Thoracic aorta (tissue), 2 donors: ENCODE measurements at regions not wholly inside any gene's neighbourhood (a gene's known extent, or its start where the extent isn't known, plus 50 kb on each side); places are given as distances from the start of the nearest gene placed in this dataset.

ENCODE experiments used
- ATAC-seq: fragments of 150-250 bp; one replicate; pipeline ENCODE4 v1.8.0; 2017; ENCODE audit warnings: low read depth; ENCODE audit not compliant: insufficient number of reproducible peaks, low FRiP score
- DNase-seq: peaks from one replicate; pipeline ENCODE4 v3.0.0-alpha.2; 2020; ENCODE audit warnings: low spot score
- H3K27ac ChIP-seq, 2 donors: fragments of 200-600 bp; sonication (generic); 1 replicate in 1 of 2; 2 replicates in 1 of 2; pipeline ENCODE4 v1.5.1; 2016; ENCODE audit warnings: mild to moderate bottlenecking in 2 of 2, moderate library complexity in 2 of 2
- H3K27me3 ChIP-seq: fragments of 200-600 bp; sonication (generic); replicated peaks from 2 replicates; pipeline ENCODE4 v1.6.0; 2016; ENCODE audit warnings: mild to moderate bottlenecking; ENCODE audit not compliant: insufficient read depth
- H3K36me3 ChIP-seq: fragments of 200-600 bp; sonication (generic); one replicate; pipeline ENCODE4 v1.5.1; 2016
- H3K4me1 ChIP-seq, 2 donors: fragments of 200-600 bp; sonication (generic); 1 replicate in 1 of 2; 2 replicates in 1 of 2; pipeline versions ENCODE4 v1.5.1 to v1.6.0; 2016; ENCODE audit warnings: low read depth in 2 of 2, mild to moderate bottlenecking in 1 of 2; ENCODE audit not compliant: control insufficient read depth in 1 of 2
- H3K4me3 ChIP-seq: fragments of 200-600 bp; sonication (generic); 2 replicates; pipeline ENCODE4 v1.5.1; 2016; ENCODE audit warnings: mild to moderate bottlenecking
- H3K9me3 ChIP-seq: fragments of 200-600 bp; sonication (generic); 2 replicates; pipeline ENCODE4 v1.5.1; 2016
- TF ChIP-seq, protein P1 (sequence below): fragments of 200-600 bp; sonication (generic); IDR thresholded peaks from one replicate; pipeline ENCODE4 v1.5.1; 2019; ENCODE audit warnings: antibody characterized with exemption

DNA sequence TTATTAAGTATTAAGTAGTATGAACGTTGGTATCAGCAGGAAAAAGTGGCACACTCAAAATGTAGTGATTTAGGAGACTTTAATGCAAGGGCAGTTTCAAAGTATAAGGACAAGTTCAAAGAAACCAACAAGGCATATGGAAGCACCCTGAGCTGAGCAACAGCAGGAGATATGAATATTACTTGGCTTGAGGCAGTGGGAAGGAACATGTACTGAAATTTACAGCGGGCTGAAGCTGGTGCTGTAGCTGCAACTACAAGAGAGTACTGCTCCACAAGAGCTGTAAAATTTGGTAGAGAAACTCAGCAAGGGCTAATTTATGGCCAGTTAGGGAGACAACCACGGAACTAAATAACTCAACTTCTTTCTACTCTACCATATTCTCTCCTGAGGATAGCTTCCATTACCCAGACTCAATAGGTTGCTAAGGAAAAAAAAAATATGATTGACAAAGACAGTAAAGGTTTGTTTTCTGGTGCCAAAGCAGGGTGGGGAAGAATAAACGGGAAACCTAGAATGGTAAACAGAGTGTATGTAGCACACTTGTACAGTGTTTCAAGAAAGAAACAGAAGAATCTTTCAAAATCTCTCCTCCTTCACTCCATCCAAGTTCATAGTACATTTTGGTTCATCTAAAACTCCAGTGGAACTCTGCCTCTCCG lies 487.8 kb upstream of the MGAT4C start:
- no peak for ATAC-seq
- H3K4me3 ChIP-seq = no peak overlapping the region
- TF ChIP-seq, protein P1, sequence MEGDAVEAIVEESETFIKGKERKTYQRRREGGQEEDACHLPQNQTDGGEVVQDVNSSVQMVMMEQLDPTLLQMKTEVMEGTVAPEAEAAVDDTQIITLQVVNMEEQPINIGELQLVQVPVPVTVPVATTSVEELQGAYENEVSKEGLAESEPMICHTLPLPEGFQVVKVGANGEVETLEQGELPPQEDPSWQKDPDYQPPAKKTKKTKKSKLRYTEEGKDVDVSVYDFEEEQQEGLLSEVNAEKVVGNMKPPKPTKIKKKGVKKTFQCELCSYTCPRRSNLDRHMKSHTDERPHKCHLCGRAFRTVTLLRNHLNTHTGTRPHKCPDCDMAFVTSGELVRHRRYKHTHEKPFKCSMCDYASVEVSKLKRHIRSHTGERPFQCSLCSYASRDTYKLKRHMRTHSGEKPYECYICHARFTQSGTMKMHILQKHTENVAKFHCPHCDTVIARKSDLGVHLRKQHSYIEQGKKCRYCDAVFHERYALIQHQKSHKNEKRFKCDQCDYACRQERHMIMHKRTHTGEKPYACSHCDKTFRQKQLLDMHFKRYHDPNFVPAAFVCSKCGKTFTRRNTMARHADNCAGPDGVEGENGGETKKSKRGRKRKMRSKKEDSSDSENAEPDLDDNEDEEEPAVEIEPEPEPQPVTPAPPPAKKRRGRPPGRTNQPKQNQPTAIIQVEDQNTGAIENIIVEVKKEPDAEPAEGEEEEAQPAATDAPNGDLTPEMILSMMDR = no peak

DNA sequence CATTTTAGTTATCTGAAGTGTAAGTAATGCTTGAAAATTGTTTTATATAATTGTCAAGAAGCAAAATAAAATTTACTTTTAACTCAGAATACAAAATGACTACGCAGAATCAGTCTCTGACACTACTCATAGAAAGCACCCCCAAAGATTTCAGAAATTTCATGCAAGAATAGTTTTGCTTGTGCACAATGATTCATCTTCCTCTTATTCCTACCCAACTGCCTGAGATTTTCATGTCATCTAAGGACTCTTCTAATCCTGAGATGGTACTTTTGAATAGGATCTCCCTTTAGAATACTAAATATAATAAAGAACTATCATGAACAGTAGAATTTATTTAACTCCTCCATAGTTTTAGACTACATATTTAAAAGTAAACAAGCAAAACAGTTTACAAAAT lies 485.3 kb upstream of the MGAT4C start:
- H3K4me3 ChIP-seq = no peak overlapping the region
- no peaks in the 10 kb centered on the region for H3K9me3 ChIP-seq
- peaks cover 3 to 7% of the 10 kb centered on the region in 2 donors for H3K4me1 ChIP-seq
- no peak for DNase-seq
- ATAC-seq = no peak
- H3K36me3 ChIP-seq = no peaks in the 10 kb centered on the region
- H3K27me3 ChIP-seq = no peaks in the 10 kb centered on the region
- TF ChIP-seq, protein P1 = no peak
- no peak overlapping the region for H3K27ac ChIP-seq

More for the DNA sequence above, 487.8 kb upstream of the MGAT4C start:
- H3K36me3 ChIP-seq = no peaks in the 10 kb centered on the region
- no peak overlapping the region for H3K27ac ChIP-seq
- H3K27me3 ChIP-seq = no peaks in the 10 kb centered on the region
- no peak for DNase-seq
- no peaks in the 10 kb centered on the region for H3K9me3 ChIP-seq
- no peaks in the 10 kb centered on the region for H3K4me1 ChIP-seq

DNA sequence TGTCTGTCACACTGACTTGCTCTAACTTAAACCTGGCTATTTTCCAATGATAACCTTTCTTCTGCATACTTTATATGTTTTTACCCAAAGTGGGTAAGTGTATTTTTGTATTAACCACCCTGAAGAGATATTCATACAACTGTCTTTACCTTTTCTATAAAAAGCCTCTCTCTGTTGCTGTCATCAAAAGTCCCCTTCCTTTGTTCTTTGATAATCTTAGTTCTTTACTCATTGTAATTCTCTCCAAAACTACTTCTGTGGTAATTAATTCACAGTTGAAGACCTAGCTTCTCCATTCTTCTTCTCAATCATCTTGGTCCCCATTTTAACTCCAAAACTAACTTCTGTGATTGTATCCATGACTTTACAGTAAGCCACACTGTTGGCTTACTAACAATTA lies 479.7 kb upstream of the MGAT4C start:
- H3K4me1 ChIP-seq = peaks cover 3 to 7% of the 10 kb centered on the region in 2 donors
- no peak overlapping the region for H3K4me3 ChIP-seq
- H3K36me3 ChIP-seq = no peaks in the 10 kb centered on the region
- H3K27ac ChIP-seq = no peak overlapping the region
- DNase-seq (no peak), ATAC-seq (no peak)
- no peaks in the 10 kb centered on the region for H3K27me3 ChIP-seq
- TF ChIP-seq, protein P1 = no peak
- no peaks in the 10 kb centered on the region for H3K9me3 ChIP-seq

DNA sequence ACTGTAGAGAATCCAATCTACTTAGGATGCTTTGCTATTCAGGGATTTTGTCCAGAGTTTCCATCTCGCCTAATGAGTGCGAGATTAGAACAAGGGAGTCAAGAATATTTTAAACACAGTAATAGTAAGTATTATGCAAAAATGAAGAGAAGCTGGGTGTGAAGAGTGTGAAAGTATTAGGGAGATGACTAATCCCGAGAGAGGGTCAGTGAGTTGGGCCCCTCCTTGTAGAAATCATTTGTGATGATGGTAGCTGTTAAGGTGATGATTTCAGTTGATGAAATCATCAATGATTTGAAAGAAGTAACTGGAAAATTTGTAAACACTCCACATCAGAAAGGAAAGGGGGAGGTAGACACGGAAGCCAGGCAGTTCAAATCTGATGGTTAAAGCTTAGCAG lies 478.9 kb upstream of the MGAT4C start:
- Histone ChIP-seq H3K9me3 (no peaks in the 10 kb centered on the region), H3K36me3 (no peaks in the 10 kb centered on the region), H3K4me3 (no peak overlapping the region), H3K4me1 (peaks cover 3 to 9% of the 10 kb centered on the region in 2 donors), H3K27ac (no peak overlapping the region), H3K27me3 (no peaks in the 10 kb centered on the region)
- DNase-seq (no peak), ATAC-seq (no peak)
- TF ChIP-seq, protein P1 = no peak

DNA sequence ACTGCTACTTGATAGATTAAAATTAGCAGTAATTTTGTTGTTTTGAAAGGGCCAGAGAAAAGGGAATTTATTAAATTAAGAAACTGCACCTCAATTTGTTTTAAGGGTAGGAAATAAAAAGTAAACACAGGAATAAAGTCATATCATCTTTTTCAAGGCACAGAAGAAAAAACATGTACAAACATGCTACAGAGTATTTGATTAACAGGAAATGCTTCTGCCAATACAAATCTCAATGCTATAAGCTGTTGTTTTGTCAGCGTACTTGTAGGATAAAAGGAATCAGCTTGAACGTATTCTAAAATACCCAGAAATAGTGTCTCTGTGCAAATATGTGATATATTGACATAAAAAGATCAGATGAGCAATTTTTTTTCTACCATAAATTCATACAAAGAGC lies 474.0 kb upstream of the MGAT4C start:
- Histone ChIP-seq H3K36me3 (no peaks in the 10 kb centered on the region), H3K4me3 (no peak overlapping the region), H3K27ac (no peak overlapping the region), H3K9me3 (no peaks in the 10 kb centered on the region), H3K4me1 (peaks cover 7 to 13% of the 10 kb centered on the region in 2 donors), H3K27me3 (no peaks in the 10 kb centered on the region)
- TF ChIP-seq, protein P1 = no peak
- ATAC-seq = no peak
- DNase-seq = no peak
